Mucosa of rectum (tissue), 2 donors: ENCODE measurements at regions not wholly inside any gene's neighbourhood (a gene's known extent, or its start where the extent isn't known, plus 50 kb on each side); places are given as distances from the start of the nearest gene placed in this dataset.

Experiments used
- H3K27ac ChIP-seq, 2 donors: one replicate each; pipeline ENCODE4 v1.7.0; 2013; ENCODE audit warnings: inconsistent platforms in 2 of 2, low read depth in 2 of 2, low read length in 2 of 2
- H3K27me3 ChIP-seq, 2 donors: one replicate each; pipeline ENCODE4 v1.7.0; 2013; ENCODE audit warnings: low read length in 2 of 2; ENCODE audit not compliant: control insufficient read depth in 2 of 2, insufficient read depth in 2 of 2
- H3K36me3 ChIP-seq, 2 donors: one replicate each; pipeline ENCODE4 v1.7.0; 2013; ENCODE audit warnings: low read length in 2 of 2; ENCODE audit not compliant: control insufficient read depth in 2 of 2, insufficient read depth in 2 of 2
- H3K4me1 ChIP-seq, 2 donors: one replicate each; pipeline ENCODE4 v1.7.0; 2013; ENCODE audit warnings: low read length in 2 of 2, mild to moderate bottlenecking in 1 of 2; ENCODE audit not compliant: control insufficient read depth in 2 of 2, insufficient read depth in 2 of 2
- H3K4me3 ChIP-seq, 2 donors: one replicate each; pipeline ENCODE4 v1.7.0; 2013; ENCODE audit warnings: low read length in 2 of 2
- H3K9ac ChIP-seq, 2 donors: one replicate each; pipeline ENCODE4 v1.7.0; 2013; ENCODE audit warnings: low read length in 2 of 2, low read depth in 1 of 2, mild to moderate bottlenecking in 1 of 2
- H3K9me3 ChIP-seq, 2 donors: one replicate each; pipeline ENCODE4 v1.7.0; 2013; ENCODE audit warnings: low read length in 2 of 2; ENCODE audit not compliant: control insufficient read depth in 2 of 2
- donor health status: healthy.
- donor health status: Normal muscosa, but diverticular disease.

DNA sequence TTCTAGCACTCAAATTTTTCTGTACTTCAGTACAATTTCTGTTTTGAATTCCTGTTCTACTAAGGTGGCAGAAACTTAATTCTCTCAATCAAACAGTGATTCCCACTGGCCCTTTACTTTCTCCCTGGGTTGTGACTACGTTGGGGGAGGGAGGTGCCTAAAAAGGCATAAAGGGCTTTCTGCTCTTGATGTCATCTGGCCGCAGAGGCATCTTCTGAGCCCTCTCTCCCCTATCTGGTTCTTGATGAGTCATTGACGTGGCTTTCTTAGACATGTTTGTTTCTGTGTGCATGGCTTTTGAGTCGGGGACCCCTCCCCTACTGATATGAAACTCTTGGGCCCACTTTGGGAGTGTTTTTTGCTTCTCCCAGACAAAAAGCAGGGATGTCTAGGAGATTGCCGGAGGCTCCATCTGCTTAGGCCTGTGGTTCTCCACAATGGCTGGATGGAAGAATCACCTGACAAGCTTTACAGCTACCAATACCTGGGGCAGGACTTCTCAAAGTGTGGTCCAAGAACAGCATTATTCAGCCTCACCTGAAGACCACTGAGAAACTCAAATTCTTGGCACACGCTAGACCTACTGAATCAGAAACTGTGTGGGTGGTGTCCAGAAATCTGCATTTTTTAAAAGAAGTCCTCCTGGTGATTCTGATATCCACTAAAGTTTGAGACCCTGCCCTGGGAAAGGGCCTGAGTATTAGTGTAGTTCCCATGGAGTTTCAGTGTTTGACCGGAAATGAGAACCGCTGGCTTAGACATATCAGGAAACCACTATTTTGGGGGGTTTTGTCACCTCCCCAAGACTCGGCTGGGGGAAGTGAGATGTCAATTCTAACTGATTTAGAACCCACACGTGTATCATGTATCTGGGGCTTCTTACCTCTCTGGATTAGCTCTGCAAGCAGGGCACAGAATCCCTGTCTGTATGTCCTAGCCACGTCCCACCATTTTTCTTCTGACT lies 395.7 kb upstream of the PDE3A start:
- Histone ChIP-seq H3K9ac (no peak overlapping the region), H3K27ac (no peak overlapping the region), H3K4me3 (no peak overlapping the region), H3K4me1 (no peaks in the 10 kb centered on the region), H3K36me3 (no peaks in the 10 kb centered on the region), H3K27me3 (no peaks in the 10 kb centered on the region), H3K9me3 (no peaks in the 10 kb centered on the region)

DNA sequence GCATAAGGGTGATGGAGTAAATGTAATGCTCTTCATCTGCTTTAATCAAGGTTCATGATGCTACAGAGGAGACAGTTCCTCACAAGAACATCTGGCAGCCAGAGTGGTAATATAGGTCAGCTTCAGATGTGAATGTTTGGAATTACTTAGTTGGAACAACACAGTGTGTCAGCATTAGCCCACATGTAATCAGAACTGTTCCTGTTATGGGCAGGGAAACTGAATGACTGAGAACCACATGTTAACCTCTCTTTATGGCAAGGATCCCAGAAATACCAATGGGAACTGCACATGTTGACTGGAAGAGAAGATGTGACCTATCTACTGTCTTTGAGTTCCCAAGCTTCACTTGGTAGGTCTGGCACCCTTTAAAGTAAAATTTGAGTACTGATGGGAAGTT lies 390.1 kb upstream of the PDE3A start:
- Histone ChIP-seq H3K4me1 (no peaks in the 10 kb centered on the region), H3K27ac (no peak overlapping the region), H3K9ac (no peak overlapping the region), H3K4me3 (no peak overlapping the region), H3K27me3 (no peaks in the 10 kb centered on the region), H3K36me3 (no peaks in the 10 kb centered on the region), H3K9me3 (no peaks in the 10 kb centered on the region)

DNA sequence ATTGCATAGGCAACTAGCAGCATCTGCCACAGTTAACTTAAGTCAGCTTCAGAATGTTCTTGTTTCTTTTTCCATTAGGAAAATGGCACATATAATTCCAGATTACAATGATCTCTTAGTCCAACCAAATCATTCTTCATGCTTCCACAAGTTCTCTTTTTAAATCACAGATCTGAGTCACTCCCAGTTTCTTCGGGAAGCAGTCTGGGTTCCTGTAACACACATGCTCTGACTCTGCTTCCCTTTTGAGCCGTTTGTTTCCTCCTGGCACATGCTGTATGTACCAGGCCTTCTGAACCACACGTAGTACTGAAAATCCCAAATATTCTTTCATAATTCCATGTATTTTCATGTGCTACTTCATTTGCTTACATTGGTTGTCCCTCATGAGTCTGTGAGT lies 388.8 kb upstream of the PDE3A start:
- H3K27me3 ChIP-seq, result no peaks in the 10 kb centered on the region
- no peaks in the 10 kb centered on the region for H3K9me3 ChIP-seq
- no peak overlapping the region for H3K4me3 ChIP-seq
- H3K4me1 ChIP-seq, result no peaks in the 10 kb centered on the region
- no peaks in the 10 kb centered on the region for H3K36me3 ChIP-seq
- no peak overlapping the region for H3K27ac ChIP-seq
- no peak overlapping the region for H3K9ac ChIP-seq

DNA sequence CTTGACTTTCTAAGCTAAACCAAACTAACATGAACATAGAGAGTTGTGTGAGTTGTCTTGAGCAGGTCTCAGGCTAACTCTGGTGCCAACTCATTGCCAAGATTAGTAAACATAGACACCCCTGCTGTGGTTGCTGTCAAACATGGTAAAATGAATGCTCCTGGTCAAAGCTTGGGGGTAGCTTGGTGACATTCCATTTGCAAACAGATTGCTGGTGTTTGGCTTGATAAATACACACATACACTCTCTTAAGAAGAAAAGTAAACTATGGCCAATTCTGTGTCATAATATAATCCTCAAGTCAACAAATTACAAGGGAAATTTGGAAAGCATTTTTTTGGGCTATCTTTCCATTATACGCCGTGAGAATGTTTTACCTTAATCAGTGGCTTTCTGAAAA lies 386.4 kb upstream of the PDE3A start:
- H3K9me3 ChIP-seq, result no peaks in the 10 kb centered on the region
- H3K36me3 ChIP-seq, result no peaks in the 10 kb centered on the region
- no peaks in the 10 kb centered on the region for H3K27me3 ChIP-seq
- no peak overlapping the region for H3K4me3 ChIP-seq
- no peak overlapping the region for H3K27ac ChIP-seq
- H3K4me1 ChIP-seq, result no peaks in the 10 kb centered on the region
- no peak overlapping the region for H3K9ac ChIP-seq

DNA sequence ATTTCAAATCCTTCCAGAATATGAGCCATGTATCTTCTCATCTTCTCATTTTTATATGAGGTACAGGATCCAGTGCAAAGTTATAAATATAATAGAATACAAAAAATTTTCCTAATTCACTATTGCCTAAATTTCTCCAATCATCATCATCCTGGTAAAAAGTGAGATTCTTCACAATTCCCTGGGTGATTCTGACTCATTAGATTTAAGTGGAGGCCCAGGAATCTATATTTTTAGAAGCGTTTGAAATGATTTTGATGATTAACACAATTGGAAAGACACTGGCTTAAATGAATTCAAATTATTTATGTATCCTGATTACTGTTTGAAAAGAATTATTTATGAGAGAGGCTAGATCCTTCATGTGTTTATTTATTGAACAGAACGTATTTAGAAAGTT lies 380.3 kb upstream of the PDE3A start:
- Histone ChIP-seq H3K9ac (no peak overlapping the region), H3K4me1 (peaks cover 0 to 5% of the 10 kb centered on the region in 2 donors), H3K36me3 (no peaks in the 10 kb centered on the region), H3K9me3 (no peaks in the 10 kb centered on the region), H3K27me3 (no peaks in the 10 kb centered on the region), H3K4me3 (no peak overlapping the region), H3K27ac (no peak overlapping the region)

DNA sequence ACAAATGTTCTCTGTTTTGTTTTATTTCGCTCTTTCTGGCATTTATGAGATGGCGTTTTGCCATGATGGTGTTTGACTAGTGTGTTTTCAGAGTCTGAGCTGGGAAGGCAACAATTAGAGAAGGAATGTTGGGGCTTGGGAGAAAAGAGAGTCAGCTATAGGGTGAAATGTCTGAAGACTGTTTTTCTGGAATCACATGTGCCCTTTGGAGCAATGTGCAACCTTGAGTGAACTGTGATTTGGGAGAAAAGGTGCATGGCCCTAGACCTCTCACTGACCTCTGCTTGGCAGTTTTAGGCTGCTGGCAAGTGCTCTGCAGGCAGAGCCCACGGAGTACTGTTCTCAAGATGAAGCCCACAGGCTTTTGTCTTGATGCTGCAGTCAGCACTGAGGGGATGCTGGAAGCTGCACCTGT lies 379.9 kb upstream of the PDE3A start:
- Histone ChIP-seq H3K36me3 (no peaks in the 10 kb centered on the region), H3K27ac (no peak overlapping the region), H3K9me3 (no peaks in the 10 kb centered on the region), H3K4me3 (no peak overlapping the region), H3K4me1 (peaks cover 0 to 5% of the 10 kb centered on the region in 2 donors), H3K9ac (no peak overlapping the region), H3K27me3 (no peaks in the 10 kb centered on the region)

DNA sequence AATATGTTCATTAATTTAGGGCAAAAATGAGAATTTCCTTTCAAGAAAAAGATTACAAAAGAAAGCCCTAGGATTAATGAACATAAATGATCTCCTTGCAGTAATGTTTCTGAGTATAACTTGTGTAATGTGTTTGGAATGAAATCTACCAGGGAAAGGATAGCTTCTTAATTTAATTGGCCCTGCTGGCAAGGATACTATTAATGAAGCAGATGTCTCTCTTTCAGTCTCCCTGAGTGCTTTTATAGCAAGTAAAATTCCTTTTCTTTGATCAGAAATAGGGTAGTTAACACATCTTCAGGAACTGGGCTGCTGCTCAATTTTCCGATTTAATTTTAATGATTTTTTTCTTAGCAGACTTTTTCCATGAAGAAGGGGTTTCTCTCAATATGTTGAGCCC lies 379.4 kb upstream of the PDE3A start:
- H3K4me1 ChIP-seq, result peaks cover 0 to 5% of the 10 kb centered on the region in 2 donors
- H3K36me3 ChIP-seq, result no peaks in the 10 kb centered on the region
- no peaks in the 10 kb centered on the region for H3K27me3 ChIP-seq
- no peak overlapping the region for H3K9ac ChIP-seq
- no peaks in the 10 kb centered on the region for H3K9me3 ChIP-seq
- no peak overlapping the region for H3K27ac ChIP-seq
- H3K4me3 ChIP-seq, result no peak overlapping the region

DNA sequence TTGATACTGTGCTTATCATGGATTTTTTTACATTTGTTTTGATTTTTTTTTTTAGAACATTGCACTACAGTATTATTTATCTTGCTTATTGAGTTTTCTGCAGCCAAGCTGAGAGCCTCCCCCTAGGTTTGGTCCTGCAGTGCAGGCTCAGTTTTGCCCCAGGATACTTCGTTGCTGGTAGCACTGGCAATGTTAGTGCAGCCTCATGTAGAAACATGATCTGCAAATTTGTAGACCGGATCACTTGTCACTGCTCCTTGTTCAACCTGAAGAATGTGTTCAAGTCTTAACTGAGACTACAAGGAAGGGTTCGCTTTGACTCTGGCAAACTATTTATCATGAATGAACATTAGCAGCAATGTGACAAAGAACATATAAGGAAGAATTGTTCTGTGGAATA lies 377.2 kb upstream of the PDE3A start:
- H3K27ac ChIP-seq, result no peak overlapping the region
- H3K9me3 ChIP-seq, result no peaks in the 10 kb centered on the region

DNA sequence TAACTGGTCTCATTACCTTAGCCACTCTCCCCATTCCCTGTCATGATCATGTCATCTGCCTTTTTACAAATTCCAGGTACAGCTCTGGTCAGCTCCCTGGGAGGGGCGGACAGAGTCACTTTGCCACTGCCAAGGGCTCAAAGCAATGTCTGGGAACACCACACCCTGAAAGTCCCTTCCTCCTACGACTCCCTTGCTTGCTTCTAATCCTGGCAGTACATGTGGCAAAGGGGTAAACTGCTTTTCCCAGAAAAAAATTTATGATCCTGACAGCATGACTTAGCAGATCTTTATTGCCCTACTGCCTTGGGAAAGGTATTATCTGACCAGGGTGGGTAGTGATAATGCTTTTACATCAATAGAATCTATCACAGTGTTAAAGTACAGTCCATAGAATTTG lies 376.0 kb upstream of the PDE3A start:
- Histone ChIP-seq H3K9ac (no peak overlapping the region), H3K27ac (no peak overlapping the region), H3K36me3 (no peaks in the 10 kb centered on the region), H3K4me3 (no peak overlapping the region), H3K27me3 (no peaks in the 10 kb centered on the region), H3K9me3 (no peaks in the 10 kb centered on the region), H3K4me1 (peaks cover 0 to 5% of the 10 kb centered on the region in 2 donors)

More for the DNA sequence above, 377.2 kb upstream of the PDE3A start:
- Histone ChIP-seq H3K4me1 (peaks cover 0 to 5% of the 10 kb centered on the region in 2 donors), H3K9ac (no peak overlapping the region), H3K27me3 (no peaks in the 10 kb centered on the region), H3K4me3 (no peak overlapping the region), H3K36me3 (no peaks in the 10 kb centered on the region)

DNA sequence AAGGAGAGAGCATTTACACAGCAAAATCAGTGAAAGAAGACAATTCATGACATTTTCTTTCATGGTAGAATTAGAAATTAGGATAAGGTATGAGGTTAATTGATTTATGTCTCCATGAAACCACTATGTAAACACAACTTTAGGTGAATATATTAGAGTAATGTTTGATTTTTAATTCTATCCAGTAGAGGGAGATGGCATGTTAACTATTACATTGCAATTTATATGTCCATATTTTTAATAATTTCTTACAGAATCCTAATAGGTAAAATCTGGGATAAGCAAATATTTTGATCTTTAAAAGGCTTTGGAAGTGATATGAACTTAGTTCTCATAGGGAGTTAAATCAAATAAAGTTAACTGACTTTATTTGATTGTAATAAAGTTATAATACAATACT lies 373.4 kb upstream of the PDE3A start:
- H3K36me3 ChIP-seq, result no peaks in the 10 kb centered on the region
- H3K4me1 ChIP-seq, result peaks cover 0 to 5% of the 10 kb centered on the region in 2 donors
- H3K27me3 ChIP-seq, result no peaks in the 10 kb centered on the region
- no peak overlapping the region for H3K9ac ChIP-seq
- no peak overlapping the region for H3K4me3 ChIP-seq
- no peaks in the 10 kb centered on the region for H3K9me3 ChIP-seq
- no peak overlapping the region for H3K27ac ChIP-seq
